GM21786 (cell line): ENCODE measurements at regions not wholly inside any gene's neighbourhood (a gene's known extent, or its start where the extent isn't known, plus 50 kb on each side); places are given as distances from the start of the nearest gene placed in this dataset.

Source experiments
- ATAC-seq: cut with Tn5 transposase; IDR thresholded peaks from one replicate; pipeline ENCODE4 v1.9.1; 2021; ENCODE audit not compliant: unreplicated experiment

DNA sequence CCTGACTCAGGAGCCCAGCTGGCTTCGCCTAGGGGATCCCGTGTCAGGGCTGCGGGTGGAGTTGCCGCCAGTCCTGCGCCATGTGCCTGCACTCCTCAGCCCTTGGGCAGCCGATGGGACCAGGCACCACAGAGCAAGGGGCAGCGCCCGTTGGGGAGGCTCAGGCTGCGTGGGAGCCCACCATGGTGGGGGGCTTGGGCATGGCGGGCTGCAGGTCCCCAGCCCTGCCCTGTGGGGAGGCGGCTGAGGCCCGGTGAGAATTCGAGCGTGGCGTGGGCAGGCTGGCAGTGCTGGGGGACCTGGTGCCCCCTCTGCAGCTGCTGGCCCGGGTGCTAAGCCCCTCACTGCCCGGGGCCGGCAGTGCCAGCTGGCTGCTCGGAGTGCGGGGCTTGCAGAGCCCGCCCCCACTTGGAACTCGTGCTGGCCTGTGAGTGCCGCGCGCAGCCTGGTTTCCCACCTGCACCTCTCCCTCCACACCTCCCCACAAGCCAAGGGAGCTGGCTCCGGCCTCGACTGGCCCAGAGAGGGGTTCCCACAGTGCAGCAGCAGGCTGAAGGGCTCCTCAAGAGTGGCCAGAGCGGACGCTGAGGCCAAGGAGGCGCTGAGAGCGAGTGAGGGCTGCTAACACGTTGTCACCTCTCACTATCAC, 135.1 kb upstream of the SEL1L start:
- no peak for ATAC-seq

DNA sequence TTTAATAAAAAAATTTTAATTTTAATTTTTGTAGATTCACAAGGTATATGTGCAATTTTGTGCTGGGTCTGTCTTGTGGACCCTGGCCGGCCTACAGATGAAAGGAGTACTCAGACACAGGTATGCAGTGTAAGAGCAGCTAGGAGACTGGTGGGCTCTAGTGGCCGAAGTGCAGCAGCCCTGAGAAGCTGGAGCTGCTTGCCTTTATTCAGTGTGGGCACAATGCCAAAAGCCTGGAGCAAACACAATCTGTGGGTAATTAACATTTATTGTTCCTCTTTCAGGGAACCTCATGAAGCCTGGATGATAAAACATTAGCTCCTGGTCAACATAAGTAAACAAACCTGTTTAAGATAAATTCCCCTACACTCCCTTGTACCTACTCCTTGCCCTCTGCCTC, 135.7 kb upstream of the SEL1L start:
- ATAC-seq, result no peak

DNA sequence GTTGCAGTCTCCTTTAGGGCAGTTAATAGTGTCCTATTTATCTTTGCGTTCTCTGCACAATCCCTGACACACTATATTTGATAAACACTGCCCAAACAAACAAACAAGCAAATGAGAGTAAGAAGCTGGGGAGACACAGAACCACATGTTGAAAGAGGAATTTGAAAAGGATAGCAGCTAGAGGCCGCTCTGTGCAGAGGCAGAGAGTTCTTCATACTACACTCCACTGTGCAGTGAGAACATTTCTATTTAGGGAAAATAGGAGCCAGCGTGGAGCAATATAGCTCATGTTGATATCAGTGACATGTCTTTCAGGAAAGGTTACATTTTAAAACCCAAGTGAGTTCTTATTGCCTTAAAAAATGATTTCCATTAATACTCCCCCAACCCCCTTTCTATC, 140.3 kb upstream of the SEL1L start:
- ATAC-seq, result no peak

DNA sequence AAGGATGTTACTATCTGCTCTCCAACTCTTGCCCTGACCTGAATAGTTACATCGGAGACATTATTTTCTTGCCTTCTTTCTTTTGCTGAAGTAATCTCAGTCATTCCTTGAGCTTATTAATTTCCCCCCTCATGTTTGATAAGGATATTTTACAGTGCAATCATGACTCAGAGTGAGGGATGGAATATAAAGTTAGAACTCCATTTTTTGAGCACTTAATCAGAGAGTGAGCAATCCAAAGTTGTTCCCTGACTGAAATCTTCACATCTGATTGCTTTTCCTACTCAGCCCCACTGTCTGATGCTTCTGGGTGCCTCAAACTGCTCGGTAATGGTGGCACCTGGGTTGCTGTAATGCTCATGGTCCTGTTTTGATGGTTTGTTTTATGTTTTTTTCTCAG, 142.7 kb upstream of the SEL1L start:
- no peak for ATAC-seq

DNA sequence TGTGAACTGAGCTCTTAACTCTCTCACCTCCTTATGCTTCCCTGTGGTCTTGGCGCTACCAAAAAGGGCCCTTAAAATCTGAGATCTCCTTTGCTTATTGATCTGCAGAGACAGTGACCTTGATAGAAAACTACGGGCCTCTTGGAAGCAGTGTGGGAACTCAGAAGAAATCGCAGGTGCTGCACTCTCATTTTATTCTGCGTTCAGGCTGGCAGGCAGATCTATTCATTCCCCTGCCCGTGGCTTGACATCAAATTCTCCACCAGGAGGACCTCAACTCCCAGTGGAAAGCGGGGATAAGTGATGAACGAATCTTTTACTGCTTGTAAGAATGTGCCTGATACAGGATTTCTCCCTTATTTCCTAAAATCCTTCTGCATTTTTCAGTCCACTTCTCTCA, 143.2 kb upstream of the SEL1L start:
- no peak for ATAC-seq

DNA sequence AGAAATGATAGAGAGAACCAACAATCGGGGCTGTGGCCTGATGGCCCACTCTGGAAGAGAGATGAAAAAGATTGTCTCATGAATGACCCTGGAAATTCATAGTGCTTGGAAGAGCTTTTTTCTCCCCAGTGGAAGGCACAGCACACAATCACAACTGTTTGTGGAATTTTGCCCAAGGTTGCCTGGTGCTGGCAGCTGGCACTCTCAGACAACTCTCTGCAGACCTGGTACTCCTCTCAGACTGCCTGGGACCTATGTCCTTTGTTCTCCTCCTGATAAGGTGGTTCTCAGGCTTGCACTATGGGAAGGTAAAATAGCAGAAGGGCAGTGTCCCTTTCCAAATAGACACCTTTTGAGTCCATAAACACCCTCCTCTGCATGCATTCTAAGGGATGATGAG, 144.1 kb upstream of the SEL1L start:
- no peak for ATAC-seq

DNA sequence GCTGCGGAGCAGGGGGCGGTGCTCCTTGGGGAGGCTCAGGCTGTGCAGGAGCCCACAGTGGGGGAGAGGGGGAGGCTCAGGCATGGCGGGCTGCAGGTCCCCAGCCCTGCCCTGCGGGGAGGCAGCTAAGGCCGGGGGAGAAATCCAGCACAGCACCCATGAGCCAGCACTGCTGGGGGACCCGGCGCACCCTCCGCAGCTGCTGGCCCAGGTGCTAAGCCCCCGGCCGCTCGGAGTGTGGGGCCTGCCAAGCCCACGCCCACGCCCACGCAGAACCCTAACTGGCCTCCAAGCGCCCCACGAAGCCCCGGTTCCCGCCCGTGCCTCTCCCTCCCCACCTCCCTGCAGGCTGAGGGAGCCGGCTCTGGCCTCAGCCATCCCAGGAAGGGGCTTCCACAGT, 145.6 kb upstream of the SEL1L start:
- ATAC-seq, result no peak

DNA sequence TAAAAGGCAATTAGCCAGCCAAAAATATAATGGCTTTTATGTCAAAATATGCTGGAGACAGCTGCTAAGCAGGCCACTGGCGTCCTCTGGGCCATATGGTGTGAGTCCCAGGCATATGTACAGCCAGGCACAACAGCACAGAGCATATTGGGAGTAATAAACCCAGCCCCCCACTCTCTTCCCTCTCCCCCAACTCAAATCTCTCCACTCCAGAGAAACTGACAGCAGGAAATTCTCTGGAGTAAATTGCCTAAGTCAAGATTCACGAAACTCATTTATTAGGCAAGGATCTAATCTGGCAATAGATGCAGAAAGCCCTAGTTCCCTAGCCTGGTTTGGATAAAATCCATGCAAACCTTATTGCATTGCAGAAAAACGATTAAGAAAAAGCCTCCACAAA, 147.9 kb upstream of the SEL1L start:
- ATAC-seq, result no peak

DNA sequence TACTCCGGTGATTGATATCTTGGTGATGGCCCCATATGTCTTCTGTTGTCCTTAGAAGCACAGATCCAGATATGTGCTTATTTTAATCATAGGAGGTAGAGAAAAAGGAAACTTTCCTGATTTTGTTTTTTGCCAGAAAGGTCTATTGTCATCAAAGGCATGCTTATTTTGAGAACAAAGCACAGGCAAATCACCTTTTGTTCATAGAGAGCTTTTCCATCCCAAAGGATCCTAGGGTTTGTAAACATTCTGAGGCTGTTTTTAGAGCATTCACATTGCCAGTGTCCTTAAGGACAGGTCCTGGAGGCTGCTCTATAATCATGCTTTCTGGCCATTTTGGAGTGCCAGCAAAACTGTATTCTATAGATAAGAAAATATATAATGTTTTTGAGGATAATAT, 148.5 kb upstream of the SEL1L start:
- ATAC-seq, result no peak

DNA sequence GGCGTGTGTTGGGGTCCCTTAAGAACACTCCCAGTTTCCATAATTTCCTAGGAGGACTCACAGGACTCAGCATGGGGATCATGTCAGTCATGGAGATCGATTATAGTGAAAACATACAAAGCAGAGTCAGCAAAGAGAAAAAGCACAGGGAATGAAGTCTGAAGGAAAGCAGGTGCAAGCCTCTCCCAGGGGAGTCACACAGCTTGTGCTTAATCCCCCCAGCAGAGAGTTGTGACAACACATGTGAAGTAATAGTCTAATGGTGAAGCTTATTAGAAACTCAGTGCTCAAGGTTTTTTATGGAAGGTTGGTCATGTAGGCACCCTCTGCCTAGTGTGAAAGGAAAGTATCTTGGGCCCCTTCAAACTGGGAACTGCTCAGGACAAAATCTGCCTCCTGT, 149.0 kb upstream of the SEL1L start:
- ATAC-seq, result no peak

DNA sequence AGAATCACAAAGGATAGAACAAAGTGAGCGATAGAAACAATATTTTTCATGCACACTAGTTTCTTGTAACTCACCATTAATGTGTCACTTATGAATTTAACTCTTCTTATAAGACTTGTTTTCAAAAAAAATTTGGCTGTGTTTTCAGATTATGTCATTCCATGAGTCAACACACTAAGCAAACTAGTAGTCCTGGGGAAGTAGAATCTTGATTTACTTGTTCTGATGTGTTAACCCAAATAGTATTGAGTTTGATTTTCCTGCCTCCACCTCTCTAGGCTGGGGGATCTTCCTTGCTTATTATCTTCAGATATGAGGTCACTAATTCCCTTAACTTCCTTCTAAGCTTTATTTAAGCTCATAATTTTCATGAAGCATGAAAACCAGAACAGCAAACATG, 151.0 kb upstream of the SEL1L start:
- no peak for ATAC-seq

DNA sequence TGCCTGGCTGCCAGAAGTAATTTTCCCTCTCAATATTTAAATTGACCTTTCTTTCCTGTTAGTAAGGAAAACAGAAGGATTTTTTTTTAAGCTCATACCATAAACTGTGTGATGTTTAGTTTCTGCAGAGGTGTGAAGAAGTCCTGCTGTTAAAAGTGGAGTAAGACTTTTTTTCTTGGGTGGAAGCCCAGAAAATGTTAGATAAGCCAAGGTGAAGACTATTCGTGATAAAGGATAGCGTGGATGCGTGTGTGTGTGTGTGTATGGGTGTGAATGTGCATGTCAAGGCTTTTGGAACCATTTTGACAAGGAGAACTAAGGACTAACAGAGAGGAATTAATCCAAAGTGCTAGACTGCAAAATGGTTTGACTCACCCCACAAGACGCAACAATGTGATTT, 152.9 kb upstream of the SEL1L start:
- ATAC-seq, result no peak

DNA sequence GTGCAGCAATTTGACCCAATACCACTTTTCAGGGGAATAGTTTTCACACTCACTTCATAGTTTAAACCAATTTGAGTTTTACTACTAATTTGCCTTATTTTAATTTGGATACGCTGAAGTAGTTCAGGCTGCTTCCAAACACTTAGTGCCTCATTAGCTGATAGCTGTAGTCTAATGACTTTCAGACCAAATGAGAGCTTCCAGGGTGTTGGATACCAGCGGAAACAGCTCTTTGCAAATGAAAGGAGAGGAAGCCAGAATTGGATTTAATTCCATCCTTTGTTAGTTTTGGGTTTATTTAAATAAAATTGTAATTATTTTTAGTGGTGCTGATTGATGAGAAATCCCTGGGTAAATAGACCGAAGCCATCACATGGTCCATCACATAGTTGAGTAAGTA, 158.3 kb upstream of the SEL1L start:
- ATAC-seq, result no peak

DNA sequence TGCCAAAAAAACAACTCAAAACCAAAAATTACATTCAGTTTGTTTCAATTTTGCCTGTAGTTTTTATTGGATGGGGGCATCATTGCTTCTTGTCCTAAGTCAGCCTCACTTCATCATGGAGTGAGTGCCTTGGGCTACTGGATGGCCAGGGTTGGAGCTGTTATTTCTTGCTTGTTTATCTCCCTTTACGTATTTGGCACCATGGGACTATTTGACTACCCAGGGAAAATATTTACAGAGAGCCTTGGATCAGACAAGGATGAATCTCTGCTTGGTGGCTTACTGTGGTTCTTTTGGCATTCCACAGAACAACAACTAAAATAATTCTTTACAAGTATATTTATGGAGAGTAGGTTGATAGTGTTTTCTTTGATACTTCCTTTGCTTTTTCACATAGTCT, 160.8 kb upstream of the SEL1L start:
- ATAC-seq, result no peak

DNA sequence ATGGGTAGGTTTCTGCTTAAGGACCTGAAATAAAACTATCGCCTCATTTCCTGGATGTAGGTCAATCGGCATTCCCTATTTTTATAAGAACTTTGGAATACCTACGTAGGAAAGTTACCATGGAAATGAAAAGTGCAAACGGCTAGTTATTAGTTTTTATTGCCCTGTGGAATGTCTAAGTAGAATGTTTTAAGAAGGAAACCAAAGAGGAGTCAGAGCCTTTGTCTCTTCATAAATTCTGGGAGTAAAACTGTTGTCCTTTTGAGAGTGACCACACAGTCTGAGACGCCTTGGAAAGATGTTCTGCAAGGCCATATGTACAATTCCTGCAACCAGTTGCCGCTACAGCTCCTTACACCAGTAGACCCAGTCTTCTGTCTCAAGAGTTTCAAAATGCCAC, 176.0 kb upstream of the SEL1L start:
- ATAC-seq, result no peak

DNA sequence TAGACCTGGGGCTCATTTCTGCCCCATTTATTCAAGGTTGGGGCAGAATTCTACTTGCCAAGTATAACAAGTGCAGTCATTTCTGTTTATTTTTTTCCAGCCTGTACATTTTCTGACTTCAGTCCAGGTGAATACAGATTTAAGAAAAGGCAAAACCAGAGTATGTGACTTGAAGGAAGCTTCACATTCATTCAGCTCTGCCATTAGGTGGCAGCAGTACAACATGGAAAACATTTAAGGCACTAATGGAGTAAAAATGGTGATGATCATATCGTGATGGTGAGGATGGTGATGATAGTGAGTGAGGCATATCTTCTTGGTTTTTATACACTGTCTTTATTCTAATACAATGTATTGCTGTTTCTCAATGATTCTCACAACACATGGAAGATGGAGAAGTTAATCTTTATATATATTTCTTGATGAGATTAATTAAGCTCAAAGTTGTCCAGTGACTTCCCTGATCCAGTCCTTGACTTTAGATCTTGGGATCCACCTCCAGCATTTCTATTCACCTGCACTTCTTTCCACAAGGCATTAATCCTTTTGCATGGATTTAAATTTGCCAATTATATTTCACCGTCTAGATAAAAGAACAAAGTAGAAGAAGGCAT, 176.7 kb upstream of the SEL1L start:
- ATAC-seq, result no peak

DNA sequence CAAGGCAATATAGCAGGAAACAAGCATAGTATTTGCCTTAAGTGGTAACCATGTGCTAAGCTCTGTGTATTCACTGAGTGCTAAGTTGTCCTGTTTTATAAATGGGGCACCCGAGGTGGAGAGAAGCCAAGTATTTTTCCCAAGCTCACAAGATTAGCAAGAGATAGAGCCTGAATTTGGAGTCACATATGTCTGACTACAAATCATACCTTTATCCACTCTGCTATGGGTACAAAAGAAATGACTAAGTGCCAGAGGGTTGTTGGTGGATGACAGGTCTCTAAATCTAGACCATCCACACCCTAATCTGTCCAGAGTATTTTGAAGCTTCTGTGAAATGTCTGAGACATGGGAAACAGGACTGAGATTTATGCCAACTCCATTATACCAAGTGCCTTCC, 182.1 kb upstream of the SEL1L start:
- ATAC-seq, result no peak

DNA sequence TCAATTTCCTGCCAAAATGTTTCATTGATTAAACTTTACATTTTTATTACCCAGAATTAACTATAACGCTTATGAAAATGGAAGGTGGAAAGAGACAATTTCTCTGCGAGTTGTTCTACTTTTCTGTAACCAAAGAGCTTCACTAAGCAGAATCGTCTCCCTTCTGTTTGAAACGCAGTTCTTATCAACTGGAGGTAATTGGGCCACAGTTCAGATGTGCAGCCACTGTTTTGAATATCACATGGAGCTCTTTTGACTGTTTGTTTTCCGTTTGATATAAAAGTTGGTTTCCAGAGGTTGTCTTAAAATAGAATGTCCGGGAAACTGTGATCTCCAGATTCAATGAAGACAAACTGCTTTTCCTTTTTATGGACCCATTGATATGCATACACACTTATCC, 183.3 kb upstream of the SEL1L start:
- no peak for ATAC-seq

DNA sequence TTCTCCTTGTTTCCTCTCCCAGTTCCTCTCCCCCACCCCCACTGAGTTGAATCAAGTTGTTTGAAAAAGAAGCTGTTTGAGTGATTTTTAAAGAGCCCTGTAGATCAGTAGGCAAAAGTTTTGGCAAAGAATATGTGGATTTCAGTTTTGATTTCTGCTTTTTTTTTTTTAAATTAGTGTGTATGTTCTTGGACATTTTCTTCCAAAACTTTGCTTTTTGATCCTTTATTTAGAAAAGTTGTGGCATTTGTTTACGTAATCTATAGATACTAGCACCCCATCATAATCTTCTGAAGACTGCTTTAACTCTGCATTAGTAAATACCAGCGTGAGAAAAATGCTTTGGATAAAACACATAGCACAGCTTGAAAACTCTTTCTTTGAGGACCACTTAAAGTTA, 190.3 kb upstream of the SEL1L start:
- ATAC-seq, result no peak

DNA sequence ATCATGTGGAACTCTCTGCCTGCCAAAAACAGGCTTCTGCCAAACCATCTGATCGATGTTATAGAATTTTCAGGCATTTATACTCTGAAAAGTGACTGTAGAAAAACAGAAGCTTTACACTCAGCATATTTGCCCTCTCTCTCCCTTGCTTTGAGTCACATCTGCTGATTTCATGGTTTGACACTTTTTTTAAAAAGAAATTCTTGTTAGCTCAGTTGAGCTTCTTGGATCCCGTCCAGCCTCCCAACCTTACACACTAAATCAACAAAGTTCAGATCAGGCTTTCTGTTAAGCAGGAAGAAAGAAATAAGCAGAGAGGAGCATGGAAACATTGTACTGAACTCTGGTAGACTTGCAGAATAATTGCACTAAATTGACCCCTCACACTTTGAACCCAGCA, 193.6 kb upstream of the SEL1L start:
- no peak for ATAC-seq

DNA sequence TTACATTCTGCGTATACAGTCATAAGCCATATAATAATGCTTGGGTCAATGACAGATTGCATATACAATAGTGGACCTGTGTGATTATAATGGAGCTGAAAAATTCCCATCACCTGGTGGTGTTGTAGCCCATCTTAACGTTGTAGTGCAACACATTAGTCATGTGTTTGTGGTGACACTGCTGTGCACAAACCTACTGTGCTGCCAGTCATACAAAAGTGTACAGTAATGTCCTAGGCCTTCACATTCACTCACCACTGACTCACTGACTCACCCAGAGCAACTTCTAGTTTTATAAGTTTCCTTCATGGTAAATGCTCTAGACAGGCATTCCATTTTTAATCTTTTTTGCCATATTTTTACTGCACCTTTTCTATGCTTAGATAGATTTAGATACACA, 194.8 kb upstream of the SEL1L start:
- no peak for ATAC-seq

DNA sequence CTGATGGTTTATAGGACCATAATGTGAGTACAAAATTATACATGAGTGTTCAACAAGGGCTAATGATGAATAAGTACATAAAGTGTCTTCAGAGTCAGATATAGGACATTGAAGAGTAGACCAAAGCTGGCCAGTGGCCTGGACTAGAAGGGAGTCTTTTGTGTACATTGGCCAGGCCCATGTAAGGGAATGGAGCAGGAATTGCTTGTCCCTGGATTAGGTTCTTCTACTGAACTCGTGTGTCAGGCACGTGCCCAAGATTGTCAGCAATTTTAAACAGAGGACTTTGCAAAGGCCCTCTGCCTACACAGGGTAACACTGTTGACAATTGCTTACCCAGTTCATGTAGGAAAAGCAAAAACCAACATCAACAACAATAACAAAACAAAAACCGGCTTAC, 196.0 kb upstream of the SEL1L start:
- no peak for ATAC-seq

DNA sequence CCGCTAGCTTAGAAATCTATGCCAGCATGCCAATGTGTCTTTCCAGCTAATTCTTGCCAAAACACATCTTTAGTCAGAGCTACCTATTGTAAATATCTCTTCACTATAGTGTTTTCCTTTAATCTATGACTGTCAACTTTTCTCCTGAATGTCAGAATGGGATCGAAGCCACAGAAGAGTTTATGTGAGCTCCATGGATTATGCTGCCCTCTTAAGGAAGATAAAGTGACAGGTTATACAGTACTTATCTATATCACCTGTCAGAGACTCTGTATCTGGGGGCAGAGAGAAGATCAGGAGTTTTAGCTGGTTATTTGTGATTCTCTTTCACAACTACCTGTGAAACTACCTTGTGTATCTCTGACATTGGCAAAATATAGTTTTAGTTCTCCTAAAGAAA, 204.3 kb upstream of the SEL1L start:
- no peak for ATAC-seq
